Mammary epithelial cell (primary cell): ENCODE measurements at regions not wholly inside any gene's neighbourhood (a gene's known extent, or its start where the extent isn't known, plus 50 kb on each side); places are given as distances from the start of the nearest gene placed in this dataset.

ENCODE experiments used
- CTCF ChIP-seq, 2 donors: IDR thresholded peaks in 1 of 2; conservative IDR thresholded peaks in 1 of 2; 2 replicates each; pipeline ENCODE4 v1.5.1; 2011 to 2012; ENCODE audit warnings: inconsistent platforms in 2 of 2, low read length in 2 of 2, mild to moderate bottlenecking in 2 of 2, control low read depth in 1 of 2, low read depth in 1 of 2; ENCODE audit not compliant: insufficient read depth in 1 of 2; ENCODE audit errors: extremely low read depth in 1 of 2
- EZH2 ChIP-seq: IDR thresholded peaks from 2 replicates; pipeline ENCODE4 v1.6.1; 2012; ENCODE audit warnings: low read length, inconsistent platforms, borderline replicate concordance

GRCh38 chr2:122003196-122003940 lies 247.9 kb downstream of the TSN start:
- TF ChIP-seq CTCF (conservative IDR thresholded peaks at IDR 0.05 in 1 of 2, IDR thresholded peaks at IDR 0.05 in 1 of 2; ENCODE audit: extremely low read depth in 1 of 2, insufficient read depth in 1 of 2, low read depth in 1 of 2, low read length in 2 of 2): no peak
- TF ChIP-seq EZH2: no peak
